Memory B cell (primary cell): ENCODE measurements at regions not wholly inside any gene's neighbourhood (a gene's known extent, or its start where the extent isn't known, plus 50 kb on each side); places are given as distances from the start of the nearest gene placed in this dataset.

Experiments used
- ATAC-seq: fragments of 150-1000 bp; cut with Tn5 transposase; 2 replicates; pipeline ENCODE4 v1.10.0; 2021; ENCODE audit warnings: low read depth, mild to moderate bottlenecking, moderate library complexity
- DNase-seq, 2 donors: peaks; one replicate each; pipeline ENCODE4 v3.0.0; 2022; ENCODE audit warnings: low spot score in 2 of 2
- H3K27ac Mint-ChIP-seq: one replicate; pipeline ENCODE4 v1.8.0; 2022; ENCODE audit warnings: mild to moderate bottlenecking, moderate library complexity, mixed read lengths
- H3K27me3 Mint-ChIP-seq: one replicate; pipeline ENCODE4 v1.8.0; 2022; ENCODE audit warnings: mixed read lengths
- H3K36me3 Mint-ChIP-seq: one replicate; pipeline ENCODE4 v1.8.0; 2022; ENCODE audit warnings: mild to moderate bottlenecking, mixed read lengths
- H3K4me1 Mint-ChIP-seq: one replicate; pipeline ENCODE4 v1.8.0; 2022; ENCODE audit warnings: mixed read lengths
- H3K4me3 Mint-ChIP-seq: one replicate; pipeline ENCODE4 v1.8.0; 2022; ENCODE audit warnings: mild to moderate bottlenecking, moderate library complexity, mixed read lengths
- H3K9me3 Mint-ChIP-seq: one replicate; pipeline ENCODE4 v1.8.0; 2022; ENCODE audit warnings: mixed read lengths

- Mint-ChIP-seq H3K4me1 (no peaks in the 10 kb centered on the region), H3K27ac (no peak overlapping the region), H3K9me3 (no peaks in the 10 kb centered on the region), H3K27me3 (no peaks in the 10 kb centered on the region), H3K36me3 (no peaks in the 10 kb centered on the region), H3K4me3 (no peak overlapping the region)
- ATAC-seq (no peak), DNase-seq (no peak)
These were observed 492.0 kb upstream of the CNTNAP2 start for GRCh38 chr7:145624618-145625017.

DNA sequence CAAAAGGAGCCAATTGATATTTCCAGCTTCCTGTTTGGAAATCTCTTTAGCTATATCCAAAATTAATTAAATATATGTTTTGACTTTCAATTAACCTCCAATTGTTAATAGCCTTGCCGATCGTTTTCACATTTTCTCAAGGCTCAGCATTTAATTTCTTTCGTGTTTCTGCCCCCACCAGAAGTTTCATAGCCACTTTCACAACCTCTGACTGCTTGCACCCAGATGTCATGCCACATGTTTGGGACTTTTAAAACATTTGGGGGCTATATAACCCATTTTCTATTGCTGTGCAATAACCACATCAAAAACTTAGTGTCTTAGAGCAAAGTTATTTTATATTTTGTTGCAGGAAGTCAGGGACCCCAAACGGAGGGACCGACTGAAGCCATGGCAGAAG lies 510.6 kb upstream of the CNTNAP2 start:
- H3K4me3 Mint-ChIP-seq: no peak overlapping the region
- no peaks in the 10 kb centered on the region for H3K4me1 Mint-ChIP-seq
- no peak for DNase-seq
- no peak for ATAC-seq
- peaks cover 11% of the 10 kb centered on the region for H3K9me3 Mint-ChIP-seq
- H3K36me3 Mint-ChIP-seq: no peaks in the 10 kb centered on the region
- H3K27ac Mint-ChIP-seq: no peak overlapping the region
- H3K27me3 Mint-ChIP-seq: peaks cover 1% of the 10 kb centered on the region

DNA sequence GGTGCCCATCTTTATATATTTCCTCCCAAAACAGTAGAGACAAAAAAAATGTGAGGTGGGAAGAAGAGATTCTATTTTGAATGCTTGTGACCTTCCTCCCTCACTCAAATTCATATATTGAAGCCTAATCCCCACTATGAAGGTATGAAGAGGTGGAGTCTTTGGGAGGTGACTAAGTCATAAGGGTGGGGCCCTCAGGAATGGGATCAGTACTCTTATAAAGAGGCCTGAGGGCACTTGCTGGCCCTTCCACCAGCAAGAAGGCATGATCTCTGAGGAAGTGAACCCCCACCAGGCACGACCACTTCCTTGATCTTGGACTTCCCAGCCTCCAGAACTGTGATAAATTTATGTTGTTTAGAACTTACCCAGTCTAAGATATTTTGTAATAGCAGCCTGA lies 517.2 kb upstream of the CNTNAP2 start:
- H3K4me3 Mint-ChIP-seq: no peak overlapping the region
- DNase-seq: no peak
- H3K27me3 Mint-ChIP-seq: no peaks in the 10 kb centered on the region
- no peak overlapping the region for H3K27ac Mint-ChIP-seq
- ATAC-seq: no peak
- H3K36me3 Mint-ChIP-seq: no peaks in the 10 kb centered on the region
- no peaks in the 10 kb centered on the region for H3K4me1 Mint-ChIP-seq
- H3K9me3 Mint-ChIP-seq: peaks cover 1% of the 10 kb centered on the region

DNA sequence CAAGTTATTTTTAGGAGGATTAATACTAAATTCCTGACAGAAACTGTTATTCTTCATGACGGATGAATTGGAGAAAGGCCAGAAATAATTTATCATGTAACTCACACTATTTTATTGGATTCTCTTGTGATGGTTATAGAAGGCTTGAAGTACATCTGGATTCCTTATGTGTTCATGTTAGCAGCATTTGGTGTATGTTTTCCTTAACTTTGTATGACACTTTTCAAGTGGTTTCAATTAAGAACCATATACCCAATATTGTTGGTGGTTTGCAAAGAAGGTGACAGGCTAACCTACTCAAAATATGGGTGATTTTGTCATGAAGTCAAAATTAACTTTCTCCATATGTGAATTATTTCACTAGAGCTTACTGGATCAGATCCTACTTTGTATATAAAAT lies 532.2 kb upstream of the CNTNAP2 start:
- no peaks in the 10 kb centered on the region for H3K27me3 Mint-ChIP-seq
- H3K9me3 Mint-ChIP-seq: peaks cover 5% of the 10 kb centered on the region
- DNase-seq: no peak
- no peaks in the 10 kb centered on the region for H3K4me1 Mint-ChIP-seq
- no peaks in the 10 kb centered on the region for H3K36me3 Mint-ChIP-seq
- H3K27ac Mint-ChIP-seq: no peak overlapping the region
- no peak overlapping the region for H3K4me3 Mint-ChIP-seq
- no peak for ATAC-seq

DNA sequence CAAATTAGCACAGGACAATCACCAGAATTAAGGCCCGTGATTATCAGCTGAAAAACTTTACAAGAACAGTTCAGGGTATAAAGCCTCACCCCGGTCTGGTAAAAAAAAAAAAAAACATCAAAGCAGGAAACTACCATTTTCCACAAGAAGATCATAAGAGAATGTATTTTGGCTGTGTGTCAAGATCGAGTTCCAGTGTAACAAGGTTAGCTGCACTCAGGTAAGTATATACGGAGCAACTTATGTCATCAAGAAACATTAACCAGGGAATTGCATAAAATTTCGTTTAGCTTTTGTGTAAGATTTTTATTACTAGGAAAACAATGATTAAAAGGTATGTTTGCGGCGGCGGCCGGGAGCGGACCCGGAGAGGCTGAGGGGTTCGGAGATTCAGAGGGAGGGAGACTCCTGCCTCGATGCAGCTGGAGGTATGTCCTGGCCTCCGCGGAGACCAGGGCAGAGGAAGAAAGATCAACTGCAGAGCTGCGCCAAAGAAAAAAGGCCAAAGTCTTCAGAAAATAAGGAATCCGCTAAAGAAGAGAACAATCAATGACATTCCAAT lies 533.8 kb upstream of the CNTNAP2 start:
- ATAC-seq (no peak), DNase-seq (no peak)
- Mint-ChIP-seq H3K27me3 (no peaks in the 10 kb centered on the region), H3K4me3 (no peak overlapping the region), H3K9me3 (peaks cover 6% of the 10 kb centered on the region), H3K4me1 (no peaks in the 10 kb centered on the region), H3K27ac (no peak overlapping the region), H3K36me3 (no peaks in the 10 kb centered on the region)

DNA sequence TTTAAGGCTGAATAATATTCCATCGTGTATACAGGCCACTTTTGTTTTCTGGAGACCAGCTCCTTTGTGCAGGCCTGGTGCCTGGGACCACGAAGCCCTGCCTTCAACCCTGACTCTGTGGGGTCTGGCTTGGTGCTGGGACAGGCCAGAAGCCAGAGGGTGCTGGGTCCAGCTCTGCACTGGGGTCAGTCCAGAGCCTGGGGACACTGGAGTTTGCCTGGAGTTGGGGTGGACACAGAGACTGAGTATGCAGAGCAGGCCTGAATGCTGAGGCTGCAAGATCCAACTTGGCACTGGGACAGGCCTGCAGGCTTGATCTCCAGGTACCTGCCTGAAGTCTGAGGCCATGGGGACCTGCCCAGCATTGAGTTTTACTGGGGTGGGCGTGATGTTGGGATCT lies 558.8 kb upstream of the CNTNAP2 start:
- ATAC-seq: no peak

GRCh38 chr7:145543242-145543641 lies 573.4 kb upstream of the CNTNAP2 start:
- no peaks in the 10 kb centered on the region for H3K36me3 Mint-ChIP-seq
- peaks cover 3% of the 10 kb centered on the region for H3K9me3 Mint-ChIP-seq
- no peak for DNase-seq
- no peaks in the 10 kb centered on the region for H3K27me3 Mint-ChIP-seq
- H3K27ac Mint-ChIP-seq: no peak overlapping the region
- no peak overlapping the region for H3K4me3 Mint-ChIP-seq
- no peak for ATAC-seq
- H3K4me1 Mint-ChIP-seq: no peaks in the 10 kb centered on the region

More for the DNA sequence above, 558.8 kb upstream of the CNTNAP2 start:
- H3K4me3 Mint-ChIP-seq: no peak overlapping the region
- no peaks in the 10 kb centered on the region for H3K27me3 Mint-ChIP-seq
- no peak overlapping the region for H3K27ac Mint-ChIP-seq
- no peak for DNase-seq
- H3K4me1 Mint-ChIP-seq: no peaks in the 10 kb centered on the region
- no peaks in the 10 kb centered on the region for H3K9me3 Mint-ChIP-seq
- no peaks in the 10 kb centered on the region for H3K36me3 Mint-ChIP-seq

GRCh38 chr7:145539910-145540309 lies 576.7 kb upstream of the CNTNAP2 start:
- no peak overlapping the region for H3K27ac Mint-ChIP-seq
- H3K4me1 Mint-ChIP-seq: no peaks in the 10 kb centered on the region
- no peak overlapping the region for H3K4me3 Mint-ChIP-seq
- H3K36me3 Mint-ChIP-seq: no peaks in the 10 kb centered on the region
- H3K9me3 Mint-ChIP-seq: peaks cover 3% of the 10 kb centered on the region
- ATAC-seq (no peak), DNase-seq (no peak)
- no peaks in the 10 kb centered on the region for H3K27me3 Mint-ChIP-seq

DNA sequence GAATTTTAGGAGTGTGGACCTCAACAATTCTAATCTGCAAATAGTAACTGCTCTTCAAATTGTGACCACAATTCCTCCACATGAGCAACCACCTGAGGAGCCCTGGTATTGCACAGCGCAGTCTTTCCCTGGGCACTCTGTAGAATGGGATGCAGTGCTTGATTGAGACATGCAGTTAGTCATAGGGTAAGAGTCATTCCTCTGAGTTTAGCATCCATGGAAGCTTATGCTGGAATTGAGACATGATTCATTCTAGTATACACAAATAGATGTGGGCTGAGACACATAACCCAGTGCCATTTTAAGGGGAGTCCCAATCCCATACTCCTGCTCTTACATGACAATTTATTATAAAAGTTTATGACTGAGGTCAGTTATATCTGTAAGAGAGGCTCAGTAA lies 582.3 kb upstream of the CNTNAP2 start:
- Mint-ChIP-seq H3K36me3 (no peaks in the 10 kb centered on the region), H3K27me3 (no peaks in the 10 kb centered on the region), H3K4me3 (no peak overlapping the region), H3K27ac (no peak overlapping the region), H3K4me1 (no peaks in the 10 kb centered on the region), H3K9me3 (peaks cover 6% of the 10 kb centered on the region)
- DNase-seq (no peak), ATAC-seq (no peak)

GRCh38 chr7:145520284-145520683 lies 596.3 kb upstream of the CNTNAP2 start:
- DNase-seq: no peak
- H3K9me3 Mint-ChIP-seq: no peaks in the 10 kb centered on the region
- no peak for ATAC-seq
- H3K27ac Mint-ChIP-seq: no peak overlapping the region
- H3K36me3 Mint-ChIP-seq: no peaks in the 10 kb centered on the region
- no peak overlapping the region for H3K4me3 Mint-ChIP-seq
- H3K27me3 Mint-ChIP-seq: no peaks in the 10 kb centered on the region
- H3K4me1 Mint-ChIP-seq: no peaks in the 10 kb centered on the region

GRCh38 chr7:145511004-145511403 lies 605.6 kb upstream of the CNTNAP2 start:
- Mint-ChIP-seq H3K27ac (no peak overlapping the region), H3K9me3 (peaks cover 5% of the 10 kb centered on the region), H3K4me3 (no peak overlapping the region), H3K36me3 (no peaks in the 10 kb centered on the region), H3K27me3 (no peaks in the 10 kb centered on the region), H3K4me1 (no peaks in the 10 kb centered on the region)
- ATAC-seq: no peak
- no peak for DNase-seq

GRCh38 chr7:145497911-145498525 lies 618.6 kb upstream of the CNTNAP2 start:
- DNase-seq (no peak), ATAC-seq (no peak)
- Mint-ChIP-seq H3K4me1 (no peaks in the 10 kb centered on the region), H3K27ac (no peak overlapping the region), H3K9me3 (peaks cover 4% of the 10 kb centered on the region), H3K27me3 (no peaks in the 10 kb centered on the region), H3K36me3 (no peaks in the 10 kb centered on the region), H3K4me3 (no peak overlapping the region)

DNA sequence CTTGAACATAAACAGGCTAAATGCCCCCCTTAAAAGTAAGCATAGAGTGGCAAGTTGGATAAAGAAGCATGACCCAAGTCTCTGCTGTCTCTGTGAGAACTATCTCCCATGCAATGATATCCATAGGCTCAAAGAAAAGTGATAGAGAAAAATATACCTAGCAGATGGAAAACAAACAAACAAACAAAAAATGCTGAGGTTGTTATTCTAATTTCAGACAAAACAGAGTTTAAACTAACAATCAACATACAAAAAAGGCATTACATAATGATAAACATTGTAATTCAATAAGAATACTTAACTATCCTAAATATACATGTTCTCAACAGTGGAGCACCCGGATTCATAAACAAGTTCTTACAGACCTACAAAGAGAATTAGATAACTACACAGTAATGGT lies 626.2 kb upstream of the CNTNAP2 start:
- Mint-ChIP-seq H3K4me3 (no peak overlapping the region), H3K27ac (no peak overlapping the region), H3K36me3 (no peaks in the 10 kb centered on the region), H3K27me3 (no peaks in the 10 kb centered on the region), H3K4me1 (no peaks in the 10 kb centered on the region), H3K9me3 (peaks cover 12% of the 10 kb centered on the region)
- DNase-seq (no peak), ATAC-seq (no peak)

GRCh38 chr7:145489609-145490008 lies 627.0 kb upstream of the CNTNAP2 start:
- ATAC-seq (no peak), DNase-seq (no peak)
- no peaks in the 10 kb centered on the region for H3K4me1 Mint-ChIP-seq
- no peak overlapping the region for H3K4me3 Mint-ChIP-seq
- H3K27me3 Mint-ChIP-seq: no peaks in the 10 kb centered on the region
- no peak overlapping the region for H3K27ac Mint-ChIP-seq
- H3K9me3 Mint-ChIP-seq: peaks cover 11% of the 10 kb centered on the region
- no peaks in the 10 kb centered on the region for H3K36me3 Mint-ChIP-seq

DNA sequence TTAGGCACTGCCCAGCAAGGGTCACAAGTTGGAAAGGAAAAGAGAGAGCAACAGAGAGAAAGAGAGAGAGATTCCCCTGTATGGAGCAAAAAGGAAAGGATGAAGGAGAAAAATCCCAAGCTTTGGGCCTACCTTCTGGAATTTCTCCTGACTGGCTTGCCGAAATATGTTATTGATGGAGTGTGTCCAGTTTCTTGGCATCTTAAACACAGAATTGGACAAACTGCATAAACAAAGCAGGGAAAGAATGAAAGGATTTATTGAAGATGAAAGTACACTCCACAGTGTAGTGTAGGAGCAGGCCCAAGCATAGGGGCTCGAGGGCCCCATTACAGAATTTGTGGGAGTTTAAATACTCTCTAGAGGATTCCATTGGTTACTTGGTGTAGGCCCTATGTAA lies 627.8 kb upstream of the CNTNAP2 start:
- no peaks in the 10 kb centered on the region for H3K27me3 Mint-ChIP-seq
- H3K27ac Mint-ChIP-seq: no peak overlapping the region
- H3K4me3 Mint-ChIP-seq: no peak overlapping the region
- no peak for DNase-seq
- no peaks in the 10 kb centered on the region for H3K36me3 Mint-ChIP-seq
- H3K4me1 Mint-ChIP-seq: no peaks in the 10 kb centered on the region
- H3K9me3 Mint-ChIP-seq: peaks cover 8% of the 10 kb centered on the region
- ATAC-seq: no peak
